ENCODE measurements at regions not wholly inside any gene's neighbourhood (a gene's known extent, or its start where the extent isn't known, plus 50 kb on each side); places are given as distances from the start of the nearest gene placed in this dataset.

DNA sequence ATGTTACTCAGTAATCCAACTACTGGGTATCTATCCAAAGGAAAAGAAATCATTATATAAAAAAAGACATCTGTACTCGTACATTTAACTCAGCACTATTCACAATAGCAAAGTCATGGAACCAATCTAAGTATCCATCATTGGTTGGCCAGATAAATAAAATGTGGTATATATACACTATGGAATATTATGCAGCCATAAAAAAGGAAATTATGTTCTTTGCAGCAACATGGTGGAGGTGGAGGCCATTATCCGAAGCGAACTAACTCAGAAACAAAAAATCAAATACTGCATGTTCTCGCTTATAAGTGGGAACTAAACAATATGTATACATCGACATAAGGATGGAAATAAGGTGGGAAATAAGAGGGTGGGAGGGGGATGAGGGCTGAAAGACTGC lies 56.2 kb upstream of the ANTXRL start:
- TF ChIP-seq, protein P1, sequence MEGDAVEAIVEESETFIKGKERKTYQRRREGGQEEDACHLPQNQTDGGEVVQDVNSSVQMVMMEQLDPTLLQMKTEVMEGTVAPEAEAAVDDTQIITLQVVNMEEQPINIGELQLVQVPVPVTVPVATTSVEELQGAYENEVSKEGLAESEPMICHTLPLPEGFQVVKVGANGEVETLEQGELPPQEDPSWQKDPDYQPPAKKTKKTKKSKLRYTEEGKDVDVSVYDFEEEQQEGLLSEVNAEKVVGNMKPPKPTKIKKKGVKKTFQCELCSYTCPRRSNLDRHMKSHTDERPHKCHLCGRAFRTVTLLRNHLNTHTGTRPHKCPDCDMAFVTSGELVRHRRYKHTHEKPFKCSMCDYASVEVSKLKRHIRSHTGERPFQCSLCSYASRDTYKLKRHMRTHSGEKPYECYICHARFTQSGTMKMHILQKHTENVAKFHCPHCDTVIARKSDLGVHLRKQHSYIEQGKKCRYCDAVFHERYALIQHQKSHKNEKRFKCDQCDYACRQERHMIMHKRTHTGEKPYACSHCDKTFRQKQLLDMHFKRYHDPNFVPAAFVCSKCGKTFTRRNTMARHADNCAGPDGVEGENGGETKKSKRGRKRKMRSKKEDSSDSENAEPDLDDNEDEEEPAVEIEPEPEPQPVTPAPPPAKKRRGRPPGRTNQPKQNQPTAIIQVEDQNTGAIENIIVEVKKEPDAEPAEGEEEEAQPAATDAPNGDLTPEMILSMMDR (IDR thresholded peaks at IDR 0.05): no peak
- TF ChIP-seq POLR2A (IDR thresholded peaks at IDR 0.05) (no peak), EP300 (IDR thresholded peaks at IDR 0.05) (no peak)

Measured in tibial nerve (tissue), 4 donors.